ENCODE measurements at regions not wholly inside any gene's neighbourhood (a gene's known extent, or its start where the extent isn't known, plus 50 kb on each side); places are given as distances from the start of the nearest gene placed in this dataset.
A peak's percentile ranks its signal among the peaks of the same experiment; 100 is the strongest.

- TF ChIP-seq CTCF (conservative IDR thresholded peaks at IDR 0.05) (peak; percentile 57), ZFX (IDR thresholded peaks at IDR 0.05) (no peak)
Measured at GRCh38 chr18:57959278-57959677, 84.7 kb upstream of the NEDD4L start.

All from C4-2B (cell line).